Lower lobe of right lung (tissue), 2 donors: ENCODE measurements at regions not wholly inside any gene's neighbourhood (a gene's known extent, or its start where the extent isn't known, plus 50 kb on each side); places are given as distances from the start of the nearest gene placed in this dataset.

ENCODE experiments used
- ATAC-seq, 2 donors: fragments of 200-7000 bp; cut with Tn5 transposase; one replicate each; pipeline ENCODE4 v1.9.1; 2020 to 2022; ENCODE audit warnings: mild to moderate bottlenecking in 2 of 2, moderate library complexity in 2 of 2
- DNase-seq: peaks from one replicate; pipeline ENCODE4 v3.0.0-alpha.2; 2020
- H3K27ac ChIP-seq: fragments of 200-600 bp; one replicate; pipeline ENCODE4 v1.8.0; 2022
- H3K27me3 ChIP-seq: fragments of 200-600 bp; one replicate; pipeline ENCODE4 v1.8.0; 2022; ENCODE audit warnings: low read depth
- H3K36me3 ChIP-seq: fragments of 200-600 bp; one replicate; pipeline ENCODE4 v1.8.0; 2022; ENCODE audit warnings: mild to moderate bottlenecking
- H3K4me1 ChIP-seq: fragments of 200-600 bp; one replicate; pipeline ENCODE4 v1.8.0; 2022
- H3K4me3 ChIP-seq: fragments of 200-600 bp; one replicate; pipeline ENCODE4 v1.8.0; 2022; ENCODE audit warnings: mild to moderate bottlenecking
- H3K9me3 ChIP-seq: fragments of 200-600 bp; one replicate; pipeline ENCODE4 v1.8.0; 2022
- intact Hi-C: fragments of 100-400 bp; cut with DNase I; formaldehyde crosslinking; loops from one replicate; pipeline ENCODE4 v1.11.0; 2022
- TF ChIP-seq, protein P1 (sequence below): fragments of 200-600 bp; IDR thresholded peaks from one replicate; pipeline ENCODE4 v1.8.0; 2022; ENCODE audit warnings: antibody characterized with exemption, mild to moderate bottlenecking
- donor health status: DM: no; HTN: yes; CAD: no; lungs with severe emphysema.

DNA sequence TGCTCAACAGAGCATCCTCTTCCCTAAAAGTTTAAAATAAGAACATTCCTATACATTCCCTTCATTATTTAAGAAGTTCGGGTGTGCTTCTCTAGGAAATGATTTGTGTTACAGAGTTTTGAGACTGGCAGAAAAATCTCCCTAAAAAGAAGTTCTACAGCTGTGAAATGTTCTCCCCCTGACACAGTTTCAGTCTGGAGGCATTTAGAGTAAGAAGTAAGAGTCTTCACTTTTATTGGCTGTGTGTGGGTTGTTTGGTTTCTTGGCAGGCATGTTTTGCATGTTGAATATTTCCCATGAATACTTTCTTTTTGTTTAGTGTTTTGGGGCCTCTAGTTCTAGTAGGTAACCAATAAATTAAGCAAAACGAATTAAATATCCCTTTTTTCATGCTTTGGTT is 195.9 kb downstream of the TENT5A start:
- intact Hi-C loops: no loop called here

DNA sequence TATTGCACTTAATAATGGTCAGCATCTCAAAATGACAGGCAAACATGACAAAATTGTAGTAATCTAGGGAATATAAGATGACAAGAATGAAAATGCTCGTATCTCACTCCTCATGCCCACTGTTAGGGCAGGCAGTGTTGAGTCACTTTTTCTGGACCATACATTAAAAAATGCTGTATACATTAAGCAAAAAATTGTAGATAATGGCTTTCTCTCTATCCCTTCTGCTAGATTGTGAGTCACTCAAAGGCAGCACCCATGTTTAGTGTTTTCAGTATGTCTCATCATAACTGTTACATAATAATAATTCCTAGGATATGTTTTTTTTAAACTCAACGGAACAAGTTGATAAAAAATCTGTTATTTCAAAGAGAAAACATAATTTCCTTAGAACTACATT is 199.3 kb downstream of the TENT5A start:
- Histone ChIP-seq H3K9me3 (no peaks in the 10 kb centered on the region), H3K4me3 (no peak overlapping the region), H3K4me1 (no peaks in the 10 kb centered on the region), H3K27ac (no peak overlapping the region), H3K27me3 (no peaks in the 10 kb centered on the region), H3K36me3 (no peaks in the 10 kb centered on the region)
- DNase-seq (no peak), ATAC-seq (no peak)
- intact Hi-C loops: no loop called here
- TF ChIP-seq, protein P1, sequence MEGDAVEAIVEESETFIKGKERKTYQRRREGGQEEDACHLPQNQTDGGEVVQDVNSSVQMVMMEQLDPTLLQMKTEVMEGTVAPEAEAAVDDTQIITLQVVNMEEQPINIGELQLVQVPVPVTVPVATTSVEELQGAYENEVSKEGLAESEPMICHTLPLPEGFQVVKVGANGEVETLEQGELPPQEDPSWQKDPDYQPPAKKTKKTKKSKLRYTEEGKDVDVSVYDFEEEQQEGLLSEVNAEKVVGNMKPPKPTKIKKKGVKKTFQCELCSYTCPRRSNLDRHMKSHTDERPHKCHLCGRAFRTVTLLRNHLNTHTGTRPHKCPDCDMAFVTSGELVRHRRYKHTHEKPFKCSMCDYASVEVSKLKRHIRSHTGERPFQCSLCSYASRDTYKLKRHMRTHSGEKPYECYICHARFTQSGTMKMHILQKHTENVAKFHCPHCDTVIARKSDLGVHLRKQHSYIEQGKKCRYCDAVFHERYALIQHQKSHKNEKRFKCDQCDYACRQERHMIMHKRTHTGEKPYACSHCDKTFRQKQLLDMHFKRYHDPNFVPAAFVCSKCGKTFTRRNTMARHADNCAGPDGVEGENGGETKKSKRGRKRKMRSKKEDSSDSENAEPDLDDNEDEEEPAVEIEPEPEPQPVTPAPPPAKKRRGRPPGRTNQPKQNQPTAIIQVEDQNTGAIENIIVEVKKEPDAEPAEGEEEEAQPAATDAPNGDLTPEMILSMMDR: no peak

More for the DNA sequence above, 195.9 kb downstream of the TENT5A start:
- Histone ChIP-seq H3K9me3 (no peaks in the 10 kb centered on the region), H3K27ac (no peak overlapping the region), H3K4me3 (no peak overlapping the region), H3K4me1 (peaks cover 5% of the 10 kb centered on the region), H3K27me3 (no peaks in the 10 kb centered on the region), H3K36me3 (no peaks in the 10 kb centered on the region)
- ATAC-seq: no peak
- TF ChIP-seq, protein P1: no peak
- DNase-seq: no peak

DNA sequence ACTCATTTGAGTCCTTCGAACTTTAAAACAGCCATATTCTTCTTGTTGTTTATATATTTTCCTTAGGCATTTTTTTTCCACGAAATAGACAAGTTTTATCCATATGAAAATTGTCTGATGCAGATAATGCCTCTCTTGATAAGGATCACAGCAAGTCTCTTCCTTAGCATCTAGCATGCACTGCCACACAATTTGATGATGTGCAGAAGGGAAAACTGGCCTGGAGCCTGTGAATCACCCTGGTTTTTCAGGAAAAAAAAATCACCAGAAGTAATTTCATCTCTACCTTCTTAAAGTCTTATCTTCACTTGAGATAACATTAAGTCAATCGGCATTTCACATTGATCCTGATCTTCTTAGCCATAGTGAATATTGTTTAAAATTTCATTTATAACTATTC is 199.8 kb downstream of the TENT5A start:
- H3K36me3 ChIP-seq: no peaks in the 10 kb centered on the region
- no peak for ATAC-seq
- TF ChIP-seq, protein P1: no peak
- H3K27me3 ChIP-seq: no peaks in the 10 kb centered on the region
- no peak overlapping the region for H3K27ac ChIP-seq
- intact Hi-C loops: no loop called here
- no peak for DNase-seq
- H3K4me1 ChIP-seq: no peaks in the 10 kb centered on the region
- no peaks in the 10 kb centered on the region for H3K9me3 ChIP-seq
- H3K4me3 ChIP-seq: no peak overlapping the region

DNA sequence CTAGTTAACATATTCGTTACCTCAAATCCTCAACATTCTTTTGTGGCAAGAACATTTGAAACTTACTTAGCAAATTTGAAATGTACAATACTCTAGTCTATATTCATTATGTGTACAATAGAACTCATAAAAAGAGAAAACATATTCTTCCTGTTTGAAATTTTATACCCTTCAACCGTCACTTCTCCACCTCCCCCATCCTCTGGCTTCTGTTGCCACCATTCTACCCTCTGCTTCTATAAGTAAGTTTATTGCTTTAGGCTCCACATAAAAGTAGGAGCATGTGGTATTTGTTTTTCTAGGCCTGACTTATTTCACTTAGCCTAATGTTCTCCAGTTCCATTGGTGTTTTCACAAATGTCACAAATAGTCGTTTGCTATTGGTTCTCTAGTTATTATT is 205.3 kb downstream of the TENT5A start:
- no peaks in the 10 kb centered on the region for H3K27me3 ChIP-seq

DNA sequence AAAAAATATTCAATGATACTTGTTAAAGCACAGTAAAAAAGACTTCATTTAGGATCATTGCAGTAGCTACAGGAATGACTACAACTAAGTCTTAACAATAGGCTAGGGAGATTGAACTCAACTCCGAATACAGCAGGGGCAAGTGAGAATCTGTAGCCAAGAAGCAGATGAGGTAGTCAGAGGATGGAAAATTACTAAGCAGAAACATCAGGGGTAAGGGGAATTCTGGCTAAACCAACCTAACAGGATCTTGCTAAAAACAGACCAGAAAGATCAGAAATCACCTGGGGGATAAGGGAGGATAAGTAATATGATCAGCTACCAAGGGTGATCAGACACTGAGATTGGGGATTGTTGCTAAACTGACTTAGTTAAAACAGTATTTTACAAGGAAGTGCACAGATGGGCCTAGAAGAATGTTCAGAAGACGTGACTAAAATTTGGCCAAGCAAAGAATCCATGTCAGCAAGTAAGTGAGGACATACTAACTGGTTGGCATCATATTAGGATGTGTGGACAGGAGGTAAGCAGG is 217.5 kb downstream of the TENT5A start:
- H3K4me3 ChIP-seq: no peak overlapping the region
- H3K9me3 ChIP-seq: no peaks in the 10 kb centered on the region
- ATAC-seq (no peak), DNase-seq (no peak)
- intact Hi-C loops: no loop called here
- no peaks in the 10 kb centered on the region for H3K4me1 ChIP-seq
- no peaks in the 10 kb centered on the region for H3K27me3 ChIP-seq
- TF ChIP-seq, protein P1: no peak
- H3K27ac ChIP-seq: no peak overlapping the region
- no peaks in the 10 kb centered on the region for H3K36me3 ChIP-seq

More for the DNA sequence above, 205.3 kb downstream of the TENT5A start:
- Histone ChIP-seq H3K4me3 (no peak overlapping the region), H3K36me3 (no peaks in the 10 kb centered on the region), H3K27ac (no peak overlapping the region), H3K9me3 (no peaks in the 10 kb centered on the region), H3K4me1 (no peaks in the 10 kb centered on the region)
- no peak for DNase-seq
- no peak for ATAC-seq
- intact Hi-C loops: no loop called here
- TF ChIP-seq, protein P1: no peak
